ENCODE measurements at regions not wholly inside any gene's neighbourhood (a gene's known extent, or its start where the extent isn't known, plus 50 kb on each side); places are given as distances from the start of the nearest gene placed in this dataset.
"Not testable (repeated sequence)": the region's sequence is repeated elsewhere in the genome, so short reads cannot be mapped to it uniquely, and the experiment has no call there.

- no peak for DNase-seq
Observed at GRCh38 chr15:70522323-70522966, 240.9 kb downstream of the UACA start.

GRCh38 chr15:70521576-70522322 is 241.6 kb downstream of the UACA start:
- DNase-seq = no peak

- no peak for DNase-seq
Observed at GRCh38 chr15:70519616-70520015, 243.7 kb downstream of the UACA start.

DNA sequence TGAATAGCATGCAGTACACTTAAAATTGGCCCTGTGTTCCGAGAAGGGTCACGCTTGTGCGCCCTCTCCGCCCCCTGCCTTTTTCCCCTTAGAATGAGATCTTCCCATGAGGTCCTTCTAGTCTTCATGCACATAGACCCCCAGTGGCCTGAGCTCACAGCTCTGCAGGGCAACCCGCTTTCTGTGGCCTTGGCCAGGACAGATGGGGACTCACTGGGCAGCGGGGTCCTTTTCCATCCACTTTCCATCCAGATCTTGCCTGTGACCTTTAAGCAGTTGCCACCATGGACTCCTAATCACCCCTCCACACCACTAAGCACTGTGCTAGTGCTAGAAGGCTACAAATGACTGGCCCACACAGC is 244.4 kb downstream of the UACA start:
- DNase-seq = no peak

DNA sequence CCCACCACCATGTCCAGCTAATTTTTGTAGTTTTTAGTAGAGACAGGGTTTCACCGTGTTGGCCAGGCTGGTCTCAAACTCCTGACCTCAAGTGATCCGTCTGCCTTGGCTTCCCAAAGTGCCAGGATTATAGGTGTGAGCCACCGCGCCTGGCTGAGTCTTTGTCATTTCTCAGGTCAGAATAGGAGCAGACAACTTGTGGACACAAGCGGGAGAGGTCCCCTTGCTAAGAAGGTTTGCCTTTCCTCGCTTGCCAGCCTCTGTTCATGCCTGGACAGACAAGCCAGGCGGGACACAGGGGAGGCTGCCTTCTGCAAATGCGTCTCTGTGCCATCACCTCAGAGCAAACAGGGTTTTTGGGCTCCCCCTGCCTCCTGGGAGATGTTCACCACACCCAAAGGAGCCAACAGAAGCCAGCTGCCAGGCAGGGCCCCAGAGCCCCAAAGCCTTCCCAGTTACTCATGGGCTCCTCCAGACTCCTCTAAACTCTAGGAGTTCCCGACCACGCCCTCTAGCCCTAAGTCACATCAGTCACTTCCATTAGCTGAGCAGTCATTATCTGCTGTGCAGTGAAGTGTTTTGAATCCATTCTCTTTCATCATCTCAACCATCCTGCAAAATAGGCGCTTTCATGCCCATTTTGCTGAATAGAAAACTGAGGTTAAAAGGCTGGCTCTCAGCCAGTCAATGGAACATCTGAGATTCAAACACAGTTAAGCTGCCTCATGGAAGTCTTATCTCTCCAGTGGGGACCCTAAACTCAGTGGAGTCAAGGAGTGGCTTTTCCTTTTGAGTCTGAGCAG is 245.0 kb downstream of the UACA start:
- DNase-seq = no peak

- no peak for DNase-seq
Observed at GRCh38 chr15:70517194-70517590, 246.2 kb downstream of the UACA start.

GRCh38 chr15:70516408-70517193 is 246.8 kb downstream of the UACA start:
- DNase-seq = no peak

DNA sequence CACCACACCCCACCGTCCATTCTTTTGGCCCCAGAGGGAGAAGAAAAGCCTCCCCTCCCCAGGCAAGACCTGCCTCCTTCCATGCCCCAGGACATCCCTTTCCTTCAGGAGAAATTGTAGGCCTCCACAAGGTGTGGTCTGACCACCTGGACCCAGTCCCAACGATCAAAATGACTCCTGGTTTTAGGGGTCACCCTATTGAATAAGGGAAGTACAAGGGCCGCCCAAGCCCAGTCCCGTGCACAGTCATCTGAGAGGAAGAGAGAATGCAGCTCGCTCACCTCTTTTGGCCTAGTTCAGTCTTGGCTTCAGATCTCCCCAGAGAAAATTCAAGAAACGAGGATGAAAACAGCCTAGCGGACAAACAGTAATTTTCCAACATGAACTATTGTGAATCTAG is 249.1 kb downstream of the UACA start:
- no peak for DNase-seq

GRCh38 chr15:70513819-70514218 is 249.5 kb downstream of the UACA start:
- DNase-seq = no peak

GRCh38 chr15:70512772-70513362 is 250.5 kb downstream of the UACA start:
- no peak for DNase-seq

DNA sequence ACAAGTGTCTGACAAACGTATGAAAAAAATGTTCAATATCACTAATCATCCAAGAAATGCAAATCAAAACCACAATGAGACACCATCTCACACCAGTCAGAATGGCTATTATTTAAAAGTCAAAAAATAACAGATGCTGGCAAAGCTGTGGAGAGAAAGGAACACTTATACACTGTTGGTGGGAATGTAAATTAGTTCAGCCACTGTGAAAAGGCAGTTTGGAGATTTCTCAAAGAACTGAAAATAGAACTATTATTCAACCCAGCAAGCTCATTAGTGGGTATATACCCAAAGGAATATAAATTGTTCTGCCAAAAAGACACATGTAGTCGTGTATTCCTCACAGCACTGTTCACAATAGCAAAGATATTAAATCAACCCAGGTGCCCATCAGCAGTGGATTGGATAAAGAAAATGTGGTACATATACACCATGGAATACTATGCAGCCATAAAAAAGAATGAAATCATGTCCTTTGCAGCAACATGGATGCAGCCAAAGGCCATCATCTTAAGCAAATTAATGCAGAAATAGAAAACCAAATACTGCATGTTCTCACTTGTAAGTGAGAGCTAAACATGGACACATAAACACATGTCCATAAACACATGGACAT is 251.3 kb downstream of the UACA start:
- not testable (repeated sequence) for DNase-seq

- no peak for DNase-seq
Observed at GRCh38 chr15:70510433-70510832, 252.9 kb downstream of the UACA start.

- no peak for DNase-seq
Observed at GRCh38 chr15:70509731-70510143, 253.6 kb downstream of the UACA start.

DNA sequence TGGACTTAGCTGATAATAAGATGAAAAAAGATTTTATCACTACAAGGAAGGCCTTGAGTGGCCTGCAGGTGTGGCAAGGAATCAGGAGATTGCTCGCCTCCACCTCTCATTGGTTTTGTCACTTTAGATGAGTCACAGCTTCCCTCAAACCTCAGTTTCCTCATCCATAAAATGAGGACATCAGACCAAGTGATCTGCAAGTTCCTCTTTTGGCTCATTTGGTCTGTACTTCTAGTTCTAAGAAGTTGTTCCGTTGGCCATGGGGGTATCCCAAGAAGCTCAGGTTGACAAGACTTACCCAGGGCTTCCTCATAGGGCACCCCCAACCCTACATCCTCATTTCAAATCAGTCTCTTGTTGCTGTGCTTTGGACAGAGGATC is 254.1 kb downstream of the UACA start:
- no peak for DNase-seq

GRCh38 chr15:70508561-70509281 is 254.6 kb downstream of the UACA start:
- DNase-seq = no peak

DNA sequence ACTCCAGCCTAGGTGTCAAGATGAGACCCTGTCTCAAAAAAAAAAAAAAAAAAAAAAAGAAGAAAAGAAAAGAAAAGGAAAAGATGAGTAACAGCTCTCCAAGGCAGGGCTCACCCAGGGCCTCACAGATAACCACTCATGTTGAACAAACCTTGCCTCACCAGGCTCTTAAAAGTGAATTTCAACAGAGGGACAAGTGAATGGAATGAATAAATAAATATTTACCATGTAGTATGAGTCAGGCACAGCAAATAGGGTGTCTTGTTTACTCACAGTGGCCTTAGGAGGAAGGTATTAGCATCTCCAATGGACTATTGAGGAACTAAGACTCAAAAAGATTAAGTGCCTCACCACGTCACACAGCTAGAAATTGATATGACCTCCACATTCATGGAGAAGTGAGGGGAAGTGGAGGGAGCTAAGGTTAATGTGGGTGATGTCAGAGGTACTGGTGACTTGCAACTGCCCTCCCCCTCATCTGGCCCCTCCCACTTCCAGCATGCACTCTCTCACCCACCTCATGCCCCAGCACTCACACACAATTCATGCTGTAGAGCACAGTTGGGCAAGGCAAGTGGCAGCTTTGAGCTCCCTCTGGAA is 255.5 kb downstream of the UACA start:
- no peak for DNase-seq

DNA sequence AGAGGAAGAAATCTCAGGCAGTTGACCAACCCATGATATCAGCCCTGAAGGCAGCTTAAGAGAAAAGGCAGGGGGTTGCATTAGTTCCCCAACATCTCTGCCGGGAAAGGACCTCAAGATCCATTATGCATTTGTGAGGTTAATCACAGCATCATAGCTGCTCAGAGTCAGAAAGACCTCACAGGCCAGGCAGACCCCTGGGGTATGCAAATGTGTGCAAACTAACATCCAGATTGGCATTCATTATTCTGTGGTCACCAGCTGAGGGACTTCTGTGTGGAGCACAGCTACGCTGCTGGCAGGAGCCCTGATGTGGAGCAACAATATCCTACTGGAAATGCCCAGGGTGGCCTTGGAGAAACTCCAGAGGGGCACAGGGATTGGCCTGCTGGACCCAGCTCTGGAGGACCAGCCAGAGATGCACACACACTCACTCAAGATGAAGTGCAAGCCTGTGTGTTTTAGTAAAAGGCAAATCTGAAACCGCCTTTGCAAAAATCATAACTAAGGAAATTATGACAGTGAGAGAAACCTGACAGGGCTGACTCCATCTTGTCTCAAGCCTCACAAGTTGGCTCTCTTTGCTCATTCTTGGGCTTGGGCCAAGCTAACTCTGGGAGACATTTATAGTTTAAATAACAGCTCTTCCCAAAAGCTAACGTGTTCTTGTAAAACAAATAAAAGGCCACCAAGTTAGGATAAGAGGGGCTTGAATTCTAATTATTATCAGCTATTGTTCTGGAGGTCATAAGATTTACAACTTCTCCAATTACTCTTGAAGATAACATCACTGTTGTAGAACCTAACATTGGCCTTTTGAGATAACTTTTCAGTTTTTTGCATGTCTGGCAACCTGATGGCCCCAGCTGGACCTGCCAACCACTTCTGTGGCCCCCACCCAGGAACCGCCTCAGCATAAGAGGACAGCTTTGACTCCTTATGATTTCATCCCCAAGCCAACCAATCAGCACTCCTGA is 257.1 kb downstream of the UACA start:
- DNase-seq = no peak

DNA sequence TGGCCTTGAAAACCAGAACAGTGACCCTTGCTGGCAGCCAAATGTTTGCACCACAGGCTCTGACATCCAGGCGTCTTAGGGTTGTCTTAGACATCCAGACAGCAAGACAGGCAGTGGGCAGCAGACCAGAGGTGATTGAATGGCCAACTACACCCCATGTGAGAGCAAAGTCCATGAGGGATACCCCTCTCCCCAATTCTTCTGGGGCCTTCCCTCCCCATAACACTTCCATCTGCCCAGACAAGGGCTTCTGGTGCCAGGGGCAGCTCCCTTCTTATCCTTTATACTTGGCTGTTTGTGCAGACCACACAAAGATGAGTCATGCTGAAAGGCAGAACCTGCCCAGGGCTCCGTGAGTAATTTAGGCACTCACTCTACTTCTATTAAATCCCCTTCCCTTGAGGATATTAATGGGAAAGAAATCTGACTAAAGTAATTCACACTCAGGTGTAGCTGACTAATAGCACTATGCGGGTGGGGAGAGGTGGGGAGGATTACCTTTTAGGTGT is 257.9 kb downstream of the UACA start:
- DNase-seq = no peak

- no peak for DNase-seq
Observed at GRCh38 chr15:70504988-70505387, 258.4 kb downstream of the UACA start.

Measured in midbrain (tissue), 1 donor.